ENCODE measurements at regions not wholly inside any gene's neighbourhood (a gene's known extent, or its start where the extent isn't known, plus 50 kb on each side); places are given as distances from the start of the nearest gene placed in this dataset.

DNA sequence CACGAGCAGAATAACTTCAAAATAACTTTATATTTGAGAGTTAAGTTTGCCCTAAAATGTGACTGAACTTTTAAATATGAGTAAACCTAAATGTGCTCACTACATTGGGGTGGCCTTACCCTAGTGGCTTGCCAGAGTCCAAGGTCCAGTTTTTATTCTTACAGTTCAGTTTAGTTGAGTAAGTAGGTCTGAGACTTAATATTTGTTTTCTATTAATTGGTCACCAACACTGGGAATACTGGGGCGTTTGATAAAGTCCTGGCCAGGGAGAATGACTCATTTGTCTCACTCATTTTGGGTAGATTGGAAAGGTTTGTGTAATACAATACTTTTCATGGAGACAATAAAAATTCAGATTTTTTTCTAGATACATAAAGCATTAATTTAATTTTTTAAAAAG, 127.8 kb upstream of the SPATA13 start:
- Histone ChIP-seq H3K9me2 (replicated peaks; ENCODE audit: insufficient read depth) (no peaks in the 10 kb centered on the region), H3K4me3 (no peak overlapping the region), H3K4me2 (peak overlapping the region; percentile 10), H3K27me3 (no peaks in the 10 kb centered on the region), H3K27ac (peak overlapping the region; percentile 48), H4K20me1 (ENCODE audit: insufficient read depth, poor library complexity, severe bottlenecking) (no peaks in the 10 kb centered on the region), H3K4me1 (ENCODE audit: insufficient read depth) (peaks cover 29% of the 10 kb centered on the region), H3K9me3 (ENCODE audit: low read depth) (no peaks in the 10 kb centered on the region), H3K36me3 (replicated peaks; ENCODE audit: insufficient read depth, low read depth) (no peaks in the 10 kb centered on the region), H2AFZ (no peak overlapping the region), H3K79me2 (no peaks in the 10 kb centered on the region)
- WGBS (ENCODE audit: low lambda C conversion rate, missing lambda C conversion rate), result 68% methylated on average over 2 of the region's 2 CpGs
- TF ChIP-seq EZH2 (IDR thresholded peaks at IDR 0.05; ENCODE audit: borderline replicate concordance) (no peak), EZH2phosphoT487 (IDR thresholded peaks at IDR 0.05; ENCODE audit: low read depth, severe bottlenecking, unreplicated experiment) (no peak)
- TF ChIP-seq, protein P1, sequence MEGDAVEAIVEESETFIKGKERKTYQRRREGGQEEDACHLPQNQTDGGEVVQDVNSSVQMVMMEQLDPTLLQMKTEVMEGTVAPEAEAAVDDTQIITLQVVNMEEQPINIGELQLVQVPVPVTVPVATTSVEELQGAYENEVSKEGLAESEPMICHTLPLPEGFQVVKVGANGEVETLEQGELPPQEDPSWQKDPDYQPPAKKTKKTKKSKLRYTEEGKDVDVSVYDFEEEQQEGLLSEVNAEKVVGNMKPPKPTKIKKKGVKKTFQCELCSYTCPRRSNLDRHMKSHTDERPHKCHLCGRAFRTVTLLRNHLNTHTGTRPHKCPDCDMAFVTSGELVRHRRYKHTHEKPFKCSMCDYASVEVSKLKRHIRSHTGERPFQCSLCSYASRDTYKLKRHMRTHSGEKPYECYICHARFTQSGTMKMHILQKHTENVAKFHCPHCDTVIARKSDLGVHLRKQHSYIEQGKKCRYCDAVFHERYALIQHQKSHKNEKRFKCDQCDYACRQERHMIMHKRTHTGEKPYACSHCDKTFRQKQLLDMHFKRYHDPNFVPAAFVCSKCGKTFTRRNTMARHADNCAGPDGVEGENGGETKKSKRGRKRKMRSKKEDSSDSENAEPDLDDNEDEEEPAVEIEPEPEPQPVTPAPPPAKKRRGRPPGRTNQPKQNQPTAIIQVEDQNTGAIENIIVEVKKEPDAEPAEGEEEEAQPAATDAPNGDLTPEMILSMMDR (IDR thresholded peaks at IDR 0.05; ENCODE audit: poor library complexity), result no peak
- no peak for DNase-seq (ENCODE audit: low spot score)

DNA sequence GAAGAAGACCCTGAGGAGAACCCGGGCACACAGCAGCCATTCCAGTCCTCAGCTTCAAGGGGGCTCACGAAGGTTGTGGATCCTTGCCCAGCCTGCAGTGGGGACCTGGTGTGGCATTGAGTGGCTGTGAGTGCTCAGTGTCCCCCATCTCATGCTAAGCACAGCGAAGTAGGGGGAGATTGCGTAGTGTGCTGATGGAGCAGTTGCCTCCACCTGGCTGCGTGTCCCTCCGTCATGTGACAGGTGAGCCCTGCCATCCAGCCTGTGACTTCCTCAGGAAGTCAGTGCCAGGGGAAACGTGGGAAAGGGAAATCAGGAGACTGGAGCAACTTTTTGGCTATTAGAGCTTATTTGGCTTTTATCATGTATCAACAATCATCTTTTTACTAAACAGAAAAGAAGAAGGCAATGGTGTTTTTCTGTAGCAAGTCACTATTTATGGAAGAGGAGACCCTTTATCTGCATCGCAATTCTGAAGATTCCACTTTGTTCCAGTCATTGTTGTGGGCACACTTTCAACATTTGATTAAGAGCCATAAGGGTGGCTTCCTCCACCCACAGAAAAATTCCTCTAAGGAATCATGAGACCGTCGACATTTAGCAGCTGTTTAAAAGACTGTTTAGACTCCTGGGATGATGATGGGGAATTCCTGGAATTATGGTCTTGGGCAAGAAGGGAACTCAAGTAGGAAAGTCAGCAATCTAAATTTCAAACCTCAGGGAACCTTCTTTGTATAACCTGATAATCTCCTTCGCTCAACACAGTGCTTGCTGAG, 126.8 kb upstream of the SPATA13 start:
- no peaks in the 10 kb centered on the region for H4K20me1 ChIP-seq (ENCODE audit: insufficient read depth, poor library complexity, severe bottlenecking)
- no peaks in the 10 kb centered on the region for H3K79me2 ChIP-seq
- H3K4me1 ChIP-seq (ENCODE audit: insufficient read depth), result peaks cover 33% of the 10 kb centered on the region
- no peak overlapping the region for H2AFZ ChIP-seq
- H3K27me3 ChIP-seq, result no peaks in the 10 kb centered on the region
- no peaks in the 10 kb centered on the region for H3K9me2 ChIP-seq (replicated peaks; ENCODE audit: insufficient read depth)
- 78% methylated on average over 11 of the region's 11 CpGs for WGBS (ENCODE audit: low lambda C conversion rate, missing lambda C conversion rate)
- no peak for DNase-seq (ENCODE audit: low spot score)
- H3K27ac ChIP-seq, result peak overlapping the region; percentile 48
- TF ChIP-seq EZH2phosphoT487 (IDR thresholded peaks at IDR 0.05; ENCODE audit: low read depth, severe bottlenecking, unreplicated experiment), result no peak
- TF ChIP-seq EZH2 (IDR thresholded peaks at IDR 0.05; ENCODE audit: borderline replicate concordance), result no peak
- TF ChIP-seq, protein P1 (IDR thresholded peaks at IDR 0.05; ENCODE audit: poor library complexity), result no peak
- no peak overlapping the region for H3K4me3 ChIP-seq
- H3K36me3 ChIP-seq (replicated peaks; ENCODE audit: insufficient read depth, low read depth), result no peaks in the 10 kb centered on the region
- no peak overlapping the region for H3K4me2 ChIP-seq
- H3K9me3 ChIP-seq (ENCODE audit: low read depth), result no peaks in the 10 kb centered on the region

DNA sequence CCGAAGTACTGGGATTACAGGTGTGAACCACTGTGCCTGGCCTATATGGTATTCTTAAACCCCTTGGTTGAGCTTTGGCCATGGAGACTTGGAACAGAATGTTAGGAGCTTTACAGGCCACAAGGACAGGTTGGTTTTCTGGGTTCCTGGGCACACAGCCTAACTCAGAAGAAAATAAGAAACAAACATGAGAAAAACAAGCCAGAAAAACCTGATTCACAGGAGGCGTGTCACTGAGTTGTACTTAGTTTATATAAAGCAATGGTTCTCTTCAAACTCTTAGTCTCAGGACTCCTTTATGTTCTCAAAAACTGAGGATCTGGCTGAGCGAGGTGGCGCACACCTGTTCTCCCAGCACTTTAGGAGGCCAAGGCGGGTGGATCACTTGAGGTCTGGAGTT, 125.1 kb upstream of the SPATA13 start:
- H3K9me3 ChIP-seq (ENCODE audit: low read depth), result no peaks in the 10 kb centered on the region
- TF ChIP-seq EZH2phosphoT487 (IDR thresholded peaks at IDR 0.05; ENCODE audit: low read depth, severe bottlenecking, unreplicated experiment) (no peak), EZH2 (IDR thresholded peaks at IDR 0.05; ENCODE audit: borderline replicate concordance) (no peak)
- TF ChIP-seq, protein P1 (IDR thresholded peaks at IDR 0.05; ENCODE audit: poor library complexity), result no peak
- WGBS (ENCODE audit: low lambda C conversion rate, missing lambda C conversion rate), result 76% methylated on average over 5 of the region's 5 CpGs

More for the DNA sequence above, 125.1 kb upstream of the SPATA13 start:
- H4K20me1 ChIP-seq (ENCODE audit: insufficient read depth, poor library complexity, severe bottlenecking), result no peaks in the 10 kb centered on the region
- no peaks in the 10 kb centered on the region for H3K79me2 ChIP-seq
- H2AFZ ChIP-seq, result no peak overlapping the region
- H3K4me3 ChIP-seq, result no peak overlapping the region
- no peaks in the 10 kb centered on the region for H3K36me3 ChIP-seq (replicated peaks; ENCODE audit: insufficient read depth, low read depth)
- H3K9me2 ChIP-seq (replicated peaks; ENCODE audit: insufficient read depth), result no peaks in the 10 kb centered on the region
- H3K4me2 ChIP-seq, result no peak overlapping the region
- no peak for DNase-seq (ENCODE audit: low spot score)
- H3K27me3 ChIP-seq, result no peaks in the 10 kb centered on the region
- peaks cover 38% of the 10 kb centered on the region for H3K4me1 ChIP-seq (ENCODE audit: insufficient read depth)
- no peak overlapping the region for H3K27ac ChIP-seq

Measured in hepatocyte (in vitro differentiated cells).